Stimulated activated naive CD4-positive, alpha-beta T cell (primary cell): ENCODE measurements at regions not wholly inside any gene's neighbourhood (a gene's known extent, or its start where the extent isn't known, plus 50 kb on each side); places are given as distances from the start of the nearest gene placed in this dataset.

Experiments used
- DNase-seq, 6 experiments: peaks; one replicate each; lab custom pipeline; 2025; lab: John Stamatoyannopoulos, UW

- no peak for DNase-seq
These were observed 49.9 kb upstream of the TEX13D start for GRCh38 chrX:124282580-124282979.
